H1 (cell line): ENCODE measurements at regions not wholly inside any gene's neighbourhood (a gene's known extent, or its start where the extent isn't known, plus 50 kb on each side); places are given as distances from the start of the nearest gene placed in this dataset.

Experiments used
- CTCF ChIA-PET: fragments of 300-600 bp; sonication (Branson Sonifier 250); formaldehyde crosslinking; loops from one replicate; lab custom pipeline; 2021; ENCODE audit not compliant: partially characterized antibody; lab: Charles Lee
- POLR2A ChIA-PET: fragments of 300-600 bp; sonication (Branson Sonifier 250); formaldehyde crosslinking; loops from one replicate; lab custom pipeline; 2021; ENCODE audit warnings: inconsistent platforms; ENCODE audit not compliant: partially characterized antibody; lab: Charles Lee
- DNase-seq, 2 experiments: peaks; one replicate each; pipeline versions ENCODE4 v3.0.0 to v3.0.0-alpha.2; 2010 to 2022; ENCODE audit warnings: low spot score in 2 of 2, low read depth in 1 of 2, mixed read lengths in 1 of 2
- FAIRE-seq: peaks from 2 replicates; lab custom pipeline; 2011; peaks lifted over from hg19 to GRCh38; lab: Jason Lieb, UNC
- H2AFZ ChIP-seq: 2 replicates; pipeline ENCODE4 v1.8.1; 2012; ENCODE audit warnings: low read length, inconsistent platforms
- H2AK5ac ChIP-seq: 2 replicates; pipeline ENCODE4 v1.6.1; 2013; ENCODE audit warnings: low read depth, low read length
- H2BK120ac ChIP-seq: replicated peaks from 2 replicates; pipeline ENCODE3; 2013; ENCODE audit warnings: low read depth, low read length, inconsistent platforms
- H2BK12ac ChIP-seq: 2 replicates; pipeline ENCODE4 v1.6.1; 2013; ENCODE audit warnings: low read depth, low read length
- H2BK15ac ChIP-seq: 2 replicates; pipeline ENCODE4 v1.6.1; 2013; ENCODE audit warnings: low read length
- H2BK20ac ChIP-seq: 2 replicates; pipeline ENCODE4 v1.6.1; 2013; ENCODE audit warnings: low read length
- H2BK5ac ChIP-seq: 2 replicates; pipeline ENCODE4 v1.6.1; 2013; ENCODE audit warnings: low read depth, low read length
- H3K14ac ChIP-seq: 2 replicates; pipeline ENCODE4 v1.6.1; 2013; ENCODE audit warnings: inconsistent platforms; ENCODE audit not compliant: insufficient read length
- H3K18ac ChIP-seq: 2 replicates; pipeline ENCODE4 v1.6.1; 2013; ENCODE audit warnings: low read length; ENCODE audit errors: extremely low read depth
- H3K23ac ChIP-seq: 2 replicates; pipeline ENCODE4 v1.6.1; 2013; ENCODE audit warnings: inconsistent platforms; ENCODE audit not compliant: insufficient read length
- H3K23me2 ChIP-seq: 2 replicates; pipeline ENCODE4 v1.6.1; 2013; ENCODE audit warnings: low read depth, low read length
- H3K27ac ChIP-seq: 2 replicates; pipeline ENCODE4 v1.6.1; 2011; ENCODE audit warnings: low read depth, low read length, inconsistent platforms
- H3K27me3 ChIP-seq, 4 experiments: replicated peaks in 1 of 4; 1 replicate in 1 of 4; 2 replicates in 3 of 4; pipeline versions ENCODE4 v1.6.1 to v1.8.1; 2011 to 2013; ENCODE audit warnings: low read length in 3 of 4, mild to moderate bottlenecking in 3 of 4, inconsistent platforms in 2 of 4, mixed read lengths in 2 of 4, moderate library complexity in 1 of 4; ENCODE audit not compliant: control insufficient read depth in 3 of 4, insufficient read depth in 3 of 4; ENCODE audit errors: extremely low read depth in 1 of 4
- H3K36me3 ChIP-seq, 4 experiments: 2 replicates each; pipeline versions ENCODE4 v1.6.1 to v1.8.1; 2011 to 2013; ENCODE audit warnings: mild to moderate bottlenecking in 4 of 4, low read length in 3 of 4, moderate library complexity in 2 of 4, control low read depth in 1 of 4, inconsistent platforms in 1 of 4; ENCODE audit not compliant: insufficient read depth in 4 of 4, control insufficient read depth in 2 of 4
- H3K4ac ChIP-seq: replicated peaks from 2 replicates; pipeline ENCODE3; 2013; ENCODE audit warnings: low read length, low read depth, mixed read lengths, inconsistent platforms; ENCODE audit not compliant: insufficient read length
- H3K4me1 ChIP-seq, 4 experiments: replicated peaks in 1 of 4; 1 replicate in 1 of 4; 2 replicates in 3 of 4; pipeline versions ENCODE4 v1.6.1 to v1.8.1; 2011 to 2013; ENCODE audit warnings: low read length in 3 of 4, inconsistent platforms in 2 of 4, mixed read lengths in 1 of 4; ENCODE audit not compliant: insufficient read depth in 4 of 4, control insufficient read depth in 3 of 4
- H3K4me2 ChIP-seq, 2 experiments: 2 replicates each; pipeline versions ENCODE4 v1.6.1 to v1.8.1; 2011 to 2013; ENCODE audit warnings: low read depth in 2 of 2, low read length in 2 of 2, control low read depth in 1 of 2, inconsistent platforms in 1 of 2, mild to moderate bottlenecking in 1 of 2; ENCODE audit not compliant: insufficient read depth in 1 of 2
- H3K4me3 ChIP-seq, 4 experiments: fragments of 200-600, 300-600 bp in 1 of 4; sonication (generic), shearing (Covaris generic), sonication (Bioruptor Twin) in 1 of 4; 2 replicates each; pipeline versions ENCODE4 v1.5.1 to v1.8.1; 2011 to 2016; ENCODE audit warnings: low read length in 4 of 4, low read depth in 3 of 4, control low read depth in 2 of 4, inconsistent platforms in 2 of 4, mild to moderate bottlenecking in 2 of 4, mixed read lengths in 1 of 4, moderate library complexity in 1 of 4; ENCODE audit not compliant: insufficient read depth in 2 of 4; ENCODE audit errors: extremely low read depth in 1 of 4
- H3K56ac ChIP-seq: replicated peaks from 2 replicates; pipeline ENCODE3; 2013; ENCODE audit warnings: low read depth, mild to moderate bottlenecking, mixed read lengths, low read length, inconsistent platforms; ENCODE audit not compliant: insufficient read length
- H3K79me1 ChIP-seq: 2 replicates; pipeline ENCODE4 v1.6.1; 2013; ENCODE audit warnings: low read depth, low read length, control low read depth
- H3K79me2 ChIP-seq, 2 experiments: 2 replicates each; pipeline versions ENCODE4 v1.6.1 to v1.8.1; 2012 to 2013; ENCODE audit warnings: low read length in 2 of 2, mild to moderate bottlenecking in 2 of 2, inconsistent platforms in 1 of 2; ENCODE audit not compliant: insufficient read depth in 2 of 2, control insufficient read depth in 1 of 2
- H3K9ac ChIP-seq, 4 experiments: replicated peaks in 1 of 4; 1 replicate in 1 of 4; 2 replicates in 3 of 4; pipeline versions ENCODE4 v1.6.1 to v1.8.1; 2011 to 2013; ENCODE audit warnings: low read depth in 3 of 4, low read length in 3 of 4, control low read depth in 2 of 4, mild to moderate bottlenecking in 2 of 4, moderate library complexity in 2 of 4, inconsistent platforms in 1 of 4; ENCODE audit errors: extremely low read depth in 1 of 4
- H3K9me3 ChIP-seq, 2 experiments: 2 replicates each; pipeline versions ENCODE4 v1.6.1 to v1.8.1; 2012 to 2013; ENCODE audit warnings: mild to moderate bottlenecking in 2 of 2, moderate library complexity in 2 of 2, control low read depth in 1 of 2, inconsistent platforms in 1 of 2, low read depth in 1 of 2, low read length in 1 of 2, mixed read lengths in 1 of 2; ENCODE audit not compliant: insufficient read depth in 2 of 2
- H4K20me1 ChIP-seq, 2 experiments: replicated peaks in 1 of 2; 2 replicates each; pipeline versions ENCODE3 to v1.8.1; 2011 to 2013; ENCODE audit warnings: inconsistent platforms in 2 of 2, low read length in 2 of 2, mild to moderate bottlenecking in 1 of 2; ENCODE audit not compliant: insufficient read depth in 2 of 2, control insufficient read depth in 1 of 2
- H4K5ac ChIP-seq: 2 replicates; pipeline ENCODE4 v1.6.1; 2013; ENCODE audit warnings: low read length, low read depth, mixed read lengths, inconsistent platforms; ENCODE audit not compliant: insufficient read length
- H4K8ac ChIP-seq: 2 replicates; pipeline ENCODE4 v1.8.0; 2013; ENCODE audit warnings: mild to moderate bottlenecking, moderate library complexity, low read length, inconsistent platforms; ENCODE audit not compliant: insufficient read depth; ENCODE audit errors: extremely low read depth
- H4K91ac ChIP-seq: replicated peaks from 2 replicates; pipeline ENCODE3; 2013; ENCODE audit warnings: low read length, mixed read lengths, inconsistent platforms; ENCODE audit not compliant: insufficient read length
- BCL11A ChIP-seq, 2 experiments: IDR thresholded peaks; one replicate each; pipeline ENCODE4 v1.6.1; 2011; ENCODE audit warnings: low read depth in 2 of 2, low read length in 2 of 2, mild to moderate bottlenecking in 2 of 2
- KDM1A ChIP-seq: fragments of 200-600, 300-600 bp; sonication (generic); IDR thresholded peaks from 2 replicates; pipeline ENCODE4 v1.7.1; 2016; ENCODE audit warnings: mild to moderate bottlenecking, low read length, borderline replicate concordance
- RXRA ChIP-seq: IDR thresholded peaks from 2 replicates; pipeline ENCODE4 v1.6.1; 2011; ENCODE audit warnings: low read depth, mild to moderate bottlenecking, low read length, moderate library complexity; ENCODE audit not compliant: insufficient read depth
- TF ChIP-seq, protein P1 (sequence below): IDR thresholded peaks from 2 replicates; pipeline ENCODE4 v1.6.1; 2012; ENCODE audit warnings: low read length, inconsistent platforms
- TF ChIP-seq, protein P2 (sequence below), 3 experiments: IDR thresholded peaks; 1 replicate in 2 of 3; 2 replicates in 1 of 3; pipeline versions ENCODE4 v1.5.1 to v1.6.1; 2011; ENCODE audit warnings: low read length in 3 of 3, mild to moderate bottlenecking in 3 of 3, inconsistent platforms in 2 of 3, low read depth in 1 of 3, moderate library complexity in 1 of 3; ENCODE audit not compliant: insufficient read depth in 1 of 3; ENCODE audit errors: control extremely low read depth in 1 of 3

DNA sequence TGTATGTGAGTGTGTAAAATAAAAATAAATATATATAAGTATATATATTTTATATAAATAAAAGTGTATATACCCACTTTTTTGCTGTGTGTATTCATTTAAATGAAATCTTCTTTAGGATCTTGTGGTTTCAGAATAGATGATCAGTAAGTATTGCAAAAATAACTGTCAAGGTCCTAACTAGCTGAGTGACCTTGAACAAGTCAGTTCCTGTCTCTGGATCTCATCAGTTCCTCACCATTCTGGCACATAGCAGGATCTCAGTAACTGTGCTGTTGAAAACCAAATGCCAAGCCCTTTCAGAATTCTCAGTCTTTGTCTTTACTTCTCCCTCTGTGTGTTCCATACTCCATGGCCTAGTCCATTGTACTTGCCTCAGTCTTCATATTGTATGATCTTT is 115.3 kb upstream of the CXCR4 start:
- no peak overlapping the region for H3K27ac ChIP-seq
- no peaks in the 10 kb centered on the region for H3K79me1 ChIP-seq
- no peak overlapping the region for H3K4ac ChIP-seq
- no peak overlapping the region for H4K5ac ChIP-seq
- H4K20me1 ChIP-seq: no peaks in the 10 kb centered on the region
- no peak overlapping the region for H2BK12ac ChIP-seq
- H3K36me3 ChIP-seq: no peaks in the 10 kb centered on the region
- H3K4me2 ChIP-seq: no peak overlapping the region
- no peak overlapping the region for H2BK5ac ChIP-seq
- DNase-seq (no peak), FAIRE-seq (no peak)
- TF ChIP-seq KDM1A (no peak), RXRA (no peak), BCL11A (IDR thresholded peaks at IDR 0.05; ENCODE audit: low read depth in 2 of 2, low read length in 2 of 2) (no peak)
- TF ChIP-seq, protein P1, sequence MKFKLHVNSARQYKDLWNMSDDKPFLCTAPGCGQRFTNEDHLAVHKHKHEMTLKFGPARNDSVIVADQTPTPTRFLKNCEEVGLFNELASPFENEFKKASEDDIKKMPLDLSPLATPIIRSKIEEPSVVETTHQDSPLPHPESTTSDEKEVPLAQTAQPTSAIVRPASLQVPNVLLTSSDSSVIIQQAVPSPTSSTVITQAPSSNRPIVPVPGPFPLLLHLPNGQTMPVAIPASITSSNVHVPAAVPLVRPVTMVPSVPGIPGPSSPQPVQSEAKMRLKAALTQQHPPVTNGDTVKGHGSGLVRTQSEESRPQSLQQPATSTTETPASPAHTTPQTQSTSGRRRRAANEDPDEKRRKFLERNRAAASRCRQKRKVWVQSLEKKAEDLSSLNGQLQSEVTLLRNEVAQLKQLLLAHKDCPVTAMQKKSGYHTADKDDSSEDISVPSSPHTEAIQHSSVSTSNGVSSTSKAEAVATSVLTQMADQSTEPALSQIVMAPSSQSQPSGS: no peak
- TF ChIP-seq, protein P2, sequence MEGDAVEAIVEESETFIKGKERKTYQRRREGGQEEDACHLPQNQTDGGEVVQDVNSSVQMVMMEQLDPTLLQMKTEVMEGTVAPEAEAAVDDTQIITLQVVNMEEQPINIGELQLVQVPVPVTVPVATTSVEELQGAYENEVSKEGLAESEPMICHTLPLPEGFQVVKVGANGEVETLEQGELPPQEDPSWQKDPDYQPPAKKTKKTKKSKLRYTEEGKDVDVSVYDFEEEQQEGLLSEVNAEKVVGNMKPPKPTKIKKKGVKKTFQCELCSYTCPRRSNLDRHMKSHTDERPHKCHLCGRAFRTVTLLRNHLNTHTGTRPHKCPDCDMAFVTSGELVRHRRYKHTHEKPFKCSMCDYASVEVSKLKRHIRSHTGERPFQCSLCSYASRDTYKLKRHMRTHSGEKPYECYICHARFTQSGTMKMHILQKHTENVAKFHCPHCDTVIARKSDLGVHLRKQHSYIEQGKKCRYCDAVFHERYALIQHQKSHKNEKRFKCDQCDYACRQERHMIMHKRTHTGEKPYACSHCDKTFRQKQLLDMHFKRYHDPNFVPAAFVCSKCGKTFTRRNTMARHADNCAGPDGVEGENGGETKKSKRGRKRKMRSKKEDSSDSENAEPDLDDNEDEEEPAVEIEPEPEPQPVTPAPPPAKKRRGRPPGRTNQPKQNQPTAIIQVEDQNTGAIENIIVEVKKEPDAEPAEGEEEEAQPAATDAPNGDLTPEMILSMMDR (IDR thresholded peaks at IDR 0.05; ENCODE audit: control extremely low read depth in 1 of 3, insufficient read depth in 1 of 3, low read depth in 1 of 3, low read length in 3 of 3): no peak
- H2BK120ac ChIP-seq: no peak overlapping the region
- H3K23ac ChIP-seq: no peak overlapping the region
- H4K8ac ChIP-seq: no peak overlapping the region
- no peak overlapping the region for H3K18ac ChIP-seq
- H3K23me2 ChIP-seq: no peaks in the 10 kb centered on the region
- no peak overlapping the region for H3K9ac ChIP-seq
- 0 out of 4 replicates have a peak, but pooled peaks cover 0 to 5% of the 10 kb centered on the region in 2 experiments for H3K9me3 ChIP-seq
- H2AK5ac ChIP-seq: no peak overlapping the region
- no peaks in the 10 kb centered on the region for H3K79me2 ChIP-seq
- H2BK15ac ChIP-seq: no peak overlapping the region
- no peak overlapping the region for H3K56ac ChIP-seq
- no peak overlapping the region for H3K4me3 ChIP-seq
- no peak overlapping the region for H4K91ac ChIP-seq
- CTCF ChIA-PET: no interaction called here
- H2BK20ac ChIP-seq: no peak overlapping the region
- no peak overlapping the region for H2AFZ ChIP-seq
- H3K27me3 ChIP-seq: no peaks in the 10 kb centered on the region
- H3K4me1 ChIP-seq: peaks cover 0 to under 1% (median 0%) of the 10 kb centered on the region in 4 experiments; a peak in 1 of 7 replicates
- no peak overlapping the region for H3K14ac ChIP-seq
- POLR2A ChIA-PET: no interaction called here
